Gastroesophageal sphincter (tissue), 4 donors: ENCODE measurements at regions not wholly inside any gene's neighbourhood (a gene's known extent, or its start where the extent isn't known, plus 50 kb on each side); places are given as distances from the start of the nearest gene placed in this dataset.
"Not testable (repeated sequence)": the region's sequence is repeated elsewhere in the genome, so short reads cannot be mapped to it uniquely, and the experiment has no call there.

ENCODE experiments used
- ATAC-seq: fragments of 150-250 bp; one replicate; pipeline ENCODE4 v1.9.1; 2016; ENCODE audit warnings: mild to moderate bottlenecking, moderate library complexity
- H3K27ac ChIP-seq, 4 donors: fragments of 200-600 bp; sonication (generic) in 3 of 4; 1 replicate in 3 of 4; 2 replicates in 1 of 4; pipeline ENCODE4 v1.5.1; 2016 to 2019
- H3K27me3 ChIP-seq: fragments of 200-600 bp; sonication (generic); one replicate; pipeline ENCODE4 v1.5.1; 2019
- H3K36me3 ChIP-seq, 2 donors: fragments of 200-600 bp; sonication (generic); one replicate each; pipeline ENCODE4 v1.5.1; 2019; ENCODE audit warnings: control low read depth in 1 of 2
- H3K4me1 ChIP-seq, 3 donors: fragments of 200-600 bp; sonication (generic); 1 replicate in 2 of 3; 2 replicates in 1 of 3; pipeline ENCODE4 v1.5.1; 2016 to 2019; ENCODE audit warnings: control low read depth in 2 of 3
- H3K4me3 ChIP-seq, 2 donors: fragments of 200-600 bp; sonication (generic); one replicate each; pipeline ENCODE4 v1.5.1; 2019; ENCODE audit warnings: mild to moderate bottlenecking in 1 of 2, moderate library complexity in 1 of 2
- H3K9me3 ChIP-seq, 3 donors: fragments of 200-600 bp; sonication (generic); one replicate each; pipeline ENCODE4 v1.5.1; 2017 to 2019; ENCODE audit warnings: control low read depth in 2 of 3
- EP300 ChIP-seq: sonication (generic); formaldehyde crosslinking; IDR thresholded peaks from one replicate; pipeline ENCODE4 v1.6.1; 2017; ENCODE audit warnings: antibody characterized with exemption, mild to moderate bottlenecking
- POLR2A ChIP-seq, 2 donors: fragments of 450-650 bp; IDR thresholded peaks; one replicate each; pipeline ENCODE4 v1.6.1; 2017; ENCODE audit warnings: antibody characterized with exemption in 2 of 2, mild to moderate bottlenecking in 2 of 2, moderate library complexity in 1 of 2
- POLR2AphosphoS5 ChIP-seq: sonication (generic); formaldehyde crosslinking; IDR thresholded peaks from one replicate; pipeline ENCODE4 v1.6.1; 2017; ENCODE audit warnings: antibody characterized with exemption
- WGBS, 2 donors: methylation state at CpG; one replicate each; pipeline ENCODE4 v1.1.5; 2018; ENCODE audit warnings: low coverage in 1 of 2; 5-methylcytosine and 5-hydroxymethylcytosine counted together
- TF ChIP-seq, protein P1 (sequence below), 4 experiments: fragments of 200-600 bp in 2 of 4; fragments of 450-650 bp in 2 of 4; sonication (generic) in 1 of 4; IDR thresholded peaks; one replicate each; pipeline ENCODE4 v1.5.1; 2017 to 2019; ENCODE audit warnings: antibody characterized with exemption in 4 of 4, mild to moderate bottlenecking in 2 of 4, moderate library complexity in 2 of 4

- Histone ChIP-seq H3K9me3 (peaks cover 0 to under 1% (median 0%) of the 10 kb centered on the region in 3 donors), H3K4me1 (no peaks in the 10 kb centered on the region), H3K27me3 (no peaks in the 10 kb centered on the region), H3K36me3 (no peaks in the 10 kb centered on the region), H3K4me3 (no peak overlapping the region), H3K27ac (no peak overlapping the region)
- TF ChIP-seq POLR2AphosphoS5 (no peak), EP300 (no peak), POLR2A (IDR thresholded peaks at IDR 0.05) (no peak)
- TF ChIP-seq, protein P1, sequence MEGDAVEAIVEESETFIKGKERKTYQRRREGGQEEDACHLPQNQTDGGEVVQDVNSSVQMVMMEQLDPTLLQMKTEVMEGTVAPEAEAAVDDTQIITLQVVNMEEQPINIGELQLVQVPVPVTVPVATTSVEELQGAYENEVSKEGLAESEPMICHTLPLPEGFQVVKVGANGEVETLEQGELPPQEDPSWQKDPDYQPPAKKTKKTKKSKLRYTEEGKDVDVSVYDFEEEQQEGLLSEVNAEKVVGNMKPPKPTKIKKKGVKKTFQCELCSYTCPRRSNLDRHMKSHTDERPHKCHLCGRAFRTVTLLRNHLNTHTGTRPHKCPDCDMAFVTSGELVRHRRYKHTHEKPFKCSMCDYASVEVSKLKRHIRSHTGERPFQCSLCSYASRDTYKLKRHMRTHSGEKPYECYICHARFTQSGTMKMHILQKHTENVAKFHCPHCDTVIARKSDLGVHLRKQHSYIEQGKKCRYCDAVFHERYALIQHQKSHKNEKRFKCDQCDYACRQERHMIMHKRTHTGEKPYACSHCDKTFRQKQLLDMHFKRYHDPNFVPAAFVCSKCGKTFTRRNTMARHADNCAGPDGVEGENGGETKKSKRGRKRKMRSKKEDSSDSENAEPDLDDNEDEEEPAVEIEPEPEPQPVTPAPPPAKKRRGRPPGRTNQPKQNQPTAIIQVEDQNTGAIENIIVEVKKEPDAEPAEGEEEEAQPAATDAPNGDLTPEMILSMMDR (IDR thresholded peaks at IDR 0.05) = no peak
- ATAC-seq = no peak
Measured at GRCh38 chr9:26650325-26650724, 242.3 kb downstream of the CAAP1 start.

GRCh38 chr9:26643826-26644225 is 248.8 kb downstream of the CAAP1 start:
- no peak overlapping the region for H3K4me3 ChIP-seq
- no peak overlapping the region for H3K27ac ChIP-seq
- ATAC-seq = no peak
- no peaks in the 10 kb centered on the region for H3K27me3 ChIP-seq
- no peaks in the 10 kb centered on the region for H3K9me3 ChIP-seq
- TF ChIP-seq, protein P1 (IDR thresholded peaks at IDR 0.05) = no peak
- TF ChIP-seq POLR2AphosphoS5 (no peak), EP300 (no peak), POLR2A (IDR thresholded peaks at IDR 0.05) (no peak)
- peaks cover 0 to 3% (median 0%) of the 10 kb centered on the region in 3 donors for H3K4me1 ChIP-seq
- 67 to 79% methylated on average over 4 of the region's 4 CpGs for WGBS, 2 donors
- H3K36me3 ChIP-seq = no peaks in the 10 kb centered on the region

DNA sequence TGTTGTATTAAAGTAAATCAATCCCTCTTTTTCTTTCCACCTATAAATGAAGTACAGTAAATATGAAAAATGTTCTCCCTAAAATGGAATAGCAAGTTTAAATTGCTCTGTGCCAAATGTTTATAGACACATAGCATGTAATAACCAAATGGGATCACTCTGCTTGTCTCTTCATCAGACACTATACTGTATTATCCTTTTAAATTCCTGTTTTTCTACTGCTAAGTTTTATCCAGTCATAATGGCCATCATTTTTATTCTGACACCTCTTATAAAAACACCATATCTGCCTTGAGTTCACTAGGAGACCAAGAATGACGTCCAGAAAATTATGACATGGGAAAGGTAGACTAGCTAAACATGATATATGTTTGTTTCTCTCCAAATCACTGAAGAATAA is 252.8 kb downstream of the CAAP1 start:
- Histone ChIP-seq H3K36me3 (no peaks in the 10 kb centered on the region), H3K4me3 (no peak overlapping the region), H3K27me3 (no peaks in the 10 kb centered on the region), H3K27ac (no peak overlapping the region), H3K9me3 (no peaks in the 10 kb centered on the region), H3K4me1 (peaks cover 0 to 3% (median 0%) of the 10 kb centered on the region in 3 donors)
- ATAC-seq = no peak
- 14 to 40% methylated on average over 1 of the region's 1 CpG for WGBS, 2 donors
- no peak for TF ChIP-seq EP300

GRCh38 chr9:26637101-26637500 is 255.5 kb downstream of the CAAP1 start:
- no peaks in the 10 kb centered on the region for H3K9me3 ChIP-seq
- H3K27ac ChIP-seq = no peak overlapping the region
- ATAC-seq = no peak
- peaks cover 0 to 3% (median 0%) of the 10 kb centered on the region in 3 donors for H3K4me1 ChIP-seq
- H3K4me3 ChIP-seq = no peak overlapping the region
- TF ChIP-seq POLR2AphosphoS5 = no peak
- TF ChIP-seq POLR2A (IDR thresholded peaks at IDR 0.05) = no peak
- no peak for TF ChIP-seq EP300
- TF ChIP-seq, protein P1 (IDR thresholded peaks at IDR 0.05) = no peak
- 62 to 79% methylated on average over 3 to 4 of the region's 4 CpGs for WGBS, 2 donors
- H3K36me3 ChIP-seq = no peaks in the 10 kb centered on the region
- H3K27me3 ChIP-seq = no peaks in the 10 kb centered on the region

- not testable (repeated sequence) for H3K27me3 ChIP-seq, ATAC-seq, H3K4me3 ChIP-seq, H3K36me3 ChIP-seq, H3K9me3 ChIP-seq, H3K4me1 ChIP-seq, H3K27ac ChIP-seq
- WGBS, 2 donors = 64 to 100% methylated on average over 1 to 3 of the region's 12 CpGs
- TF ChIP-seq, protein P1 (IDR thresholded peaks at IDR 0.05) = peak in 1 of 4 experiments; percentile 37
Measured at GRCh38 chr9:26613851-26614350, 278.7 kb downstream of the CAAP1 start.

GRCh38 chr9:26612211-26612610 is 280.4 kb downstream of the CAAP1 start:
- Histone ChIP-seq H3K27ac (no peak overlapping the region), H3K36me3 (no peaks in the 10 kb centered on the region), H3K4me1 (no peaks in the 10 kb centered on the region), H3K9me3 (no peaks in the 10 kb centered on the region), H3K4me3 (no peak overlapping the region), H3K27me3 (no peaks in the 10 kb centered on the region)
- 61 to 83% methylated on average over 3 of the region's 3 CpGs for WGBS, 2 donors
- no peak for TF ChIP-seq POLR2A (IDR thresholded peaks at IDR 0.05)
- TF ChIP-seq EP300 = no peak
- TF ChIP-seq, protein P1 (IDR thresholded peaks at IDR 0.05) = no peak
- TF ChIP-seq POLR2AphosphoS5 = no peak
- no peak for ATAC-seq
